Thyroid gland (tissue), 4 donors: ENCODE measurements at regions not wholly inside any gene's neighbourhood (a gene's known extent, or its start where the extent isn't known, plus 50 kb on each side); places are given as distances from the start of the nearest gene placed in this dataset.

Source experiments
- POLR2A ChIP-seq, 2 donors: fragments of 450-650 bp; IDR thresholded peaks; one replicate each; pipeline ENCODE4 v1.6.1; 2017; ENCODE audit warnings: antibody characterized with exemption in 2 of 2, mild to moderate bottlenecking in 2 of 2, moderate library complexity in 1 of 2
- TF ChIP-seq, protein P1 (sequence below), 6 experiments: fragments of 200-600 bp in 3 of 6; fragments of 450-650 bp in 3 of 6; sonication (generic) in 3 of 6; IDR thresholded peaks; one replicate each; pipeline ENCODE4 v1.5.1; 2016 to 2019; ENCODE audit warnings: antibody characterized with exemption in 6 of 6, mild to moderate bottlenecking in 2 of 6, inconsistent platforms in 1 of 6, moderate library complexity in 1 of 6

DNA sequence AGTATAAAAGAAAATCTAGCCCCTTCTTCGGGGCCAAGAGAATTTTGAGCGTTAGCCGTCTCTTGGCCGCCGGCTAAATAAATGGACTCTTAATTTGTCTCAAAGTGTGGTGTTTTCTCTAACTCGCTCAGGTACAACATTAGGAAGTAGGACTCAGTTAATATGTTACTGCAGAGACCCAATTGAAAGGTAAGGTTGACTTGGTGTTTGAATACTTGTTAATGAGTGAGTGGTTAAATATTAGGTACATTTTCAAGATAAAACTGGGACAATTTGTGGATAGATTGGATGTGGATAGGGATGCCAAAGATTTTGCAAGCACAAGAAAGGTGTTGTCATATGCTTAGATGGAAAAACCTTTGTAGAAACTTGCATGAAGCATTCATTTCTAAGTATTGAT is 1177.3 kb upstream of the CDH18 start:
- TF ChIP-seq, protein P1, sequence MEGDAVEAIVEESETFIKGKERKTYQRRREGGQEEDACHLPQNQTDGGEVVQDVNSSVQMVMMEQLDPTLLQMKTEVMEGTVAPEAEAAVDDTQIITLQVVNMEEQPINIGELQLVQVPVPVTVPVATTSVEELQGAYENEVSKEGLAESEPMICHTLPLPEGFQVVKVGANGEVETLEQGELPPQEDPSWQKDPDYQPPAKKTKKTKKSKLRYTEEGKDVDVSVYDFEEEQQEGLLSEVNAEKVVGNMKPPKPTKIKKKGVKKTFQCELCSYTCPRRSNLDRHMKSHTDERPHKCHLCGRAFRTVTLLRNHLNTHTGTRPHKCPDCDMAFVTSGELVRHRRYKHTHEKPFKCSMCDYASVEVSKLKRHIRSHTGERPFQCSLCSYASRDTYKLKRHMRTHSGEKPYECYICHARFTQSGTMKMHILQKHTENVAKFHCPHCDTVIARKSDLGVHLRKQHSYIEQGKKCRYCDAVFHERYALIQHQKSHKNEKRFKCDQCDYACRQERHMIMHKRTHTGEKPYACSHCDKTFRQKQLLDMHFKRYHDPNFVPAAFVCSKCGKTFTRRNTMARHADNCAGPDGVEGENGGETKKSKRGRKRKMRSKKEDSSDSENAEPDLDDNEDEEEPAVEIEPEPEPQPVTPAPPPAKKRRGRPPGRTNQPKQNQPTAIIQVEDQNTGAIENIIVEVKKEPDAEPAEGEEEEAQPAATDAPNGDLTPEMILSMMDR (IDR thresholded peaks at IDR 0.05): no peak
- no peak for TF ChIP-seq POLR2A (IDR thresholded peaks at IDR 0.05)
